ENCODE measurements at regions not wholly inside any gene's neighbourhood (a gene's known extent, or its start where the extent isn't known, plus 50 kb on each side); places are given as distances from the start of the nearest gene placed in this dataset.

DNA sequence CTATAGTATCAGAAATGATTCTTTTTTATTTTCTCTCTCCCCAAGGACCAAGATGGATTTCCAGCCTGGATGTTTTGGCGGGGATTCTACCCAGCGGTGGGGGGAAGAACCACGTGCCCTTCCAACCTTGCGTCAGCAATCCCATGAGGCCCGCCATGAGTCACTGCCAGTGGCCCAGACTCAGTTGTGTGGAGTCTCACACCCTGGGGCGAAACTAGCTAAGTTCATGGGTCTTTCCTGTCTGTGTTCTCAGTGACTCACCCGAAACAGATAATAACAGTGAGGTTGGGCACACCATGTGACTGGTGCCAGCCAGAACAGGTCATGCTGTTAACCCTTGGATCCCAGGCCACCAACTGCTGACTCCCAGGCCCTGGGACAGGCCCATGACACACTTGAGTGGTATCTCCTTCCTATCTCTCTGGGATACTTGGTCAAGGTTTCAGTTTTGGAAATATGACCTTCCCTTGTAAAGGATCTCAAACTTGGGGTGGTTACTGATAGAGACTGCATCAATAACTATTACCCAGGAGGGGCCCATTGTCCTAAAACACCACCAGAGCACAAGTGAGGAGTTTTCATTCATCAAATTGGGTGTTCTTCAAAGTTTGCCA is 98.0 kb upstream of the DUSP10 start:
- TF ChIP-seq EZH2 (IDR thresholded peaks at IDR 0.05; ENCODE audit: insufficient read depth, poor library complexity, severe bottlenecking), result no peak
- TF ChIP-seq EZH2phosphoT487 (IDR thresholded peaks at IDR 0.05; ENCODE audit: insufficient read depth, low read depth), result no peak

All from GM23248 (cell line).